ENCODE measurements at regions not wholly inside any gene's neighbourhood (a gene's known extent, or its start where the extent isn't known, plus 50 kb on each side); places are given as distances from the start of the nearest gene placed in this dataset.

DNA sequence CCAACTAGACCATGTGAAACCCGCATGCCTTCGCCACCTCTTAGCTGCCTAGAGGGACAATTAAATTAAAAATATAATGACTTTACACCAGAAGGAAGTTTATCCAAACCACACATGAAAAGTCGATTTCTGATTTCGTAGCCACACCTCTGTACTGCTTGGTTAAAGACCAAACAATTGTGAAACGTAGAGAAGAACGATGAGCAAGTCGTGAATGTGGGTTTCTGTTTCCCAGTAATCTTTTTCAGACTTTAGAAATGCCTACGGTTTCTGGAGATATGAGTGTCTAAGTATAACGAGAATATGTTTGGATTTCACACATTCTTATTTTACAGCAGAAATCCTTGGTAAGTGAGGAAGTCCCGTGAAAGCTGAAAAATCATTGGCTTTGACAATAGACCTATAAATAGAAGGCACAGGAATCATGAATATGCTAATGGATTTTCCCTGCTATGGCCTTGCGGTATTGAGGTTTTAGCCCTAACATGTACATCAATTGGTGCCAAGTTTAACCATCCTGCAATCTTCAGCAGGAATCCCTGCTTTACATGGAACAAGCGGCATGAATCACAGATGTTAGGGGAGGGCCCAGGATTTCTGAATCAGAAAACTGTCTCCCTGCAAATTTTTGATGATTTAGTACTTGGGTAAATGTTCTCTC lies 105.6 kb downstream of the TTC32 start:
- TF ChIP-seq, protein P1, sequence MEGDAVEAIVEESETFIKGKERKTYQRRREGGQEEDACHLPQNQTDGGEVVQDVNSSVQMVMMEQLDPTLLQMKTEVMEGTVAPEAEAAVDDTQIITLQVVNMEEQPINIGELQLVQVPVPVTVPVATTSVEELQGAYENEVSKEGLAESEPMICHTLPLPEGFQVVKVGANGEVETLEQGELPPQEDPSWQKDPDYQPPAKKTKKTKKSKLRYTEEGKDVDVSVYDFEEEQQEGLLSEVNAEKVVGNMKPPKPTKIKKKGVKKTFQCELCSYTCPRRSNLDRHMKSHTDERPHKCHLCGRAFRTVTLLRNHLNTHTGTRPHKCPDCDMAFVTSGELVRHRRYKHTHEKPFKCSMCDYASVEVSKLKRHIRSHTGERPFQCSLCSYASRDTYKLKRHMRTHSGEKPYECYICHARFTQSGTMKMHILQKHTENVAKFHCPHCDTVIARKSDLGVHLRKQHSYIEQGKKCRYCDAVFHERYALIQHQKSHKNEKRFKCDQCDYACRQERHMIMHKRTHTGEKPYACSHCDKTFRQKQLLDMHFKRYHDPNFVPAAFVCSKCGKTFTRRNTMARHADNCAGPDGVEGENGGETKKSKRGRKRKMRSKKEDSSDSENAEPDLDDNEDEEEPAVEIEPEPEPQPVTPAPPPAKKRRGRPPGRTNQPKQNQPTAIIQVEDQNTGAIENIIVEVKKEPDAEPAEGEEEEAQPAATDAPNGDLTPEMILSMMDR (IDR thresholded peaks at IDR 0.05; ENCODE audit: low read length) = no peak
- no peak for TF ChIP-seq EZH2 (optimal IDR thresholded peaks at IDR 0.05; ENCODE audit: low read depth, low read length)

Data from MM.1S (cell line).